ENCODE measurements at regions not wholly inside any gene's neighbourhood (a gene's known extent, or its start where the extent isn't known, plus 50 kb on each side); places are given as distances from the start of the nearest gene placed in this dataset.

DNA sequence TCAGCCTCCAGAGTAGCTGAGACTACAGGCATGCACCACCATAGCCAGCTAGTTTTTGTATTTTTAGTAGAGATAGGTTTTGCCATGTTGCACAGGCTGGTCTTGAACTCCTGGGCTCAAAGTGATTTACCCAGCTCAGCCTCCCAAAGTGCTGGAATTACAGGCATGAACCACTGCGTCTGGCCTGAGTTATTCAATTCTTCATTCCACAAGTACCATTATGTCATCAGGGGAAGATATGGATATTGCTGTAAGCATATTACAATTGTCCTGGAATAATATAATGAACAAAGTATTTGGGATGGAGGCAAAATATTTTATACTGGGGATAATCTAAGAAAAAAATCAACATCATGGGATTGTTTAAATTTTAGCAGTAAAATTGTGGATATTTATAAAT lies 646.0 kb upstream of the SLITRK6 start:
- Histone ChIP-seq H3K79me2 (ENCODE audit: control insufficient read depth, insufficient read depth, low read length) (no peaks in the 10 kb centered on the region), H2AFZ (ENCODE audit: control insufficient read depth, low read length) (no peak overlapping the region), H4K20me1 (ENCODE audit: control insufficient read depth, extremely low read depth, insufficient read depth, low read length) (no peaks in the 10 kb centered on the region), H3K4me2 (ENCODE audit: control insufficient read depth, extremely low read depth, insufficient read depth, low read depth, low read length) (no peak overlapping the region), H3K4me3 (ENCODE audit: control insufficient read depth in 2 of 3, extremely low read depth in 1 of 3, insufficient read depth in 2 of 3, low read depth in 1 of 3, low read length in 3 of 3) (no peak overlapping the region), H3K9ac (ENCODE audit: control insufficient read depth, extremely low read depth, insufficient read depth, low read length) (no peak overlapping the region), H3K27me3 (ENCODE audit: control insufficient read depth, extremely low read depth, insufficient read depth, low read length) (no peaks in the 10 kb centered on the region), H3K9me1 (ENCODE audit: control insufficient read depth, extremely low read depth, insufficient read depth, low read length) (no peaks in the 10 kb centered on the region), H3K36me3 (ENCODE audit: control insufficient read depth in 2 of 2, extremely low read depth in 1 of 2, insufficient read depth in 2 of 2, low read length in 2 of 2) (no peaks in the 10 kb centered on the region), H3K4me1 (ENCODE audit: control insufficient read depth, extremely low read depth, insufficient read depth, low read length) (no peaks in the 10 kb centered on the region), H3K27ac (ENCODE audit: control insufficient read depth, insufficient read depth, low read length) (no peak overlapping the region), H3K9me3 (ENCODE audit: control insufficient read depth, low read depth, low read length) (no peaks in the 10 kb centered on the region)
- FAIRE-seq: no peak
- no peak for DNase-seq (ENCODE audit: low read depth, low spot score)
- dilution Hi-C loops (cut with MboI; ENCODE audit: extremely low pct_ligation_motif_present, low sequenced_read_pairs): no loop called here
- TF ChIP-seq EZH2 (IDR thresholded peaks at IDR 0.05; ENCODE audit: low read length): no peak
- TF ChIP-seq, protein P1, sequence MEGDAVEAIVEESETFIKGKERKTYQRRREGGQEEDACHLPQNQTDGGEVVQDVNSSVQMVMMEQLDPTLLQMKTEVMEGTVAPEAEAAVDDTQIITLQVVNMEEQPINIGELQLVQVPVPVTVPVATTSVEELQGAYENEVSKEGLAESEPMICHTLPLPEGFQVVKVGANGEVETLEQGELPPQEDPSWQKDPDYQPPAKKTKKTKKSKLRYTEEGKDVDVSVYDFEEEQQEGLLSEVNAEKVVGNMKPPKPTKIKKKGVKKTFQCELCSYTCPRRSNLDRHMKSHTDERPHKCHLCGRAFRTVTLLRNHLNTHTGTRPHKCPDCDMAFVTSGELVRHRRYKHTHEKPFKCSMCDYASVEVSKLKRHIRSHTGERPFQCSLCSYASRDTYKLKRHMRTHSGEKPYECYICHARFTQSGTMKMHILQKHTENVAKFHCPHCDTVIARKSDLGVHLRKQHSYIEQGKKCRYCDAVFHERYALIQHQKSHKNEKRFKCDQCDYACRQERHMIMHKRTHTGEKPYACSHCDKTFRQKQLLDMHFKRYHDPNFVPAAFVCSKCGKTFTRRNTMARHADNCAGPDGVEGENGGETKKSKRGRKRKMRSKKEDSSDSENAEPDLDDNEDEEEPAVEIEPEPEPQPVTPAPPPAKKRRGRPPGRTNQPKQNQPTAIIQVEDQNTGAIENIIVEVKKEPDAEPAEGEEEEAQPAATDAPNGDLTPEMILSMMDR (optimal IDR thresholded peaks at IDR 0.05 in 1 of 3, IDR thresholded peaks at IDR 0.05 in 1 of 3, conservative IDR thresholded peaks at IDR 0.05 in 1 of 3; ENCODE audit: extremely low read depth in 1 of 3, insufficient read depth in 2 of 3, low read length in 3 of 3): no peak

DNA sequence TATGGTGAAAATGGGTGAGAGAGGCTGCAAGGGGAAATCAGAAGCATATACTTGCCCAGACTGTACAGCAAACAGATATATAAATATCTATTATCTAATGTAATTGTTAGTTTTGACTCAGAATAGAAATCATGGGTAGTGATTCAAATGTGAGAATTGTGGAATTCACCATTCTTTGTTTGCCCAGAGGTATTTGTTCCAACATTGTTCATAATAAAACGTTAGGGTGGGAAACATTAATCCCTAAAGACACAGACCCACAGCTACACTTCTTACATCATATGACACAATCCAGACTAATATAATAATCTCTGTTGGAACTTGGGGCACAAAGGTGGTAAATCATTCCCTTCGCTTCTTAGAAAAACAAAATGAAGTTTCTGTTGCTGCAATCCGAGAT lies 646.5 kb upstream of the SLITRK6 start:
- Histone ChIP-seq H3K79me2 (ENCODE audit: control insufficient read depth, insufficient read depth, low read length) (no peaks in the 10 kb centered on the region), H4K20me1 (ENCODE audit: control insufficient read depth, extremely low read depth, insufficient read depth, low read length) (no peaks in the 10 kb centered on the region), H3K9me1 (ENCODE audit: control insufficient read depth, extremely low read depth, insufficient read depth, low read length) (no peaks in the 10 kb centered on the region), H3K9ac (ENCODE audit: control insufficient read depth, extremely low read depth, insufficient read depth, low read length) (no peak overlapping the region), H2AFZ (ENCODE audit: control insufficient read depth, low read length) (no peak overlapping the region), H3K4me2 (ENCODE audit: control insufficient read depth, extremely low read depth, insufficient read depth, low read depth, low read length) (no peak overlapping the region), H3K36me3 (ENCODE audit: control insufficient read depth in 2 of 2, extremely low read depth in 1 of 2, insufficient read depth in 2 of 2, low read length in 2 of 2) (no peaks in the 10 kb centered on the region), H3K27me3 (ENCODE audit: control insufficient read depth, extremely low read depth, insufficient read depth, low read length) (no peaks in the 10 kb centered on the region), H3K4me3 (ENCODE audit: control insufficient read depth in 2 of 3, extremely low read depth in 1 of 3, insufficient read depth in 2 of 3, low read depth in 1 of 3, low read length in 3 of 3) (no peak overlapping the region), H3K4me1 (ENCODE audit: control insufficient read depth, extremely low read depth, insufficient read depth, low read length) (no peaks in the 10 kb centered on the region), H3K9me3 (ENCODE audit: control insufficient read depth, low read depth, low read length) (no peaks in the 10 kb centered on the region), H3K27ac (ENCODE audit: control insufficient read depth, insufficient read depth, low read length) (no peak overlapping the region)
- FAIRE-seq: no peak
- dilution Hi-C loops (cut with MboI; ENCODE audit: extremely low pct_ligation_motif_present, low sequenced_read_pairs): no loop called here
- no peak for DNase-seq (ENCODE audit: low read depth, low spot score)
- TF ChIP-seq, protein P1 (optimal IDR thresholded peaks at IDR 0.05 in 1 of 3, IDR thresholded peaks at IDR 0.05 in 1 of 3, conservative IDR thresholded peaks at IDR 0.05 in 1 of 3; ENCODE audit: extremely low read depth in 1 of 3, insufficient read depth in 2 of 3, low read length in 3 of 3): no peak
- no peak for TF ChIP-seq EZH2 (IDR thresholded peaks at IDR 0.05; ENCODE audit: low read length)
